HEK293T (cell line): ENCODE measurements at regions not wholly inside any gene's neighbourhood (a gene's known extent, or its start where the extent isn't known, plus 50 kb on each side); places are given as distances from the start of the nearest gene placed in this dataset.

ENCODE experiments used
- ARNT ChIP-seq: fragments of 450-650 bp; IDR thresholded peaks from 2 replicates; pipeline ENCODE4 v1.6.1; 2017; ENCODE audit warnings: mild to moderate bottlenecking
- CTBP1 ChIP-seq: fragments of 450-650 bp; IDR thresholded peaks from 2 replicates; pipeline ENCODE4 v1.6.1; 2016; ENCODE audit warnings: borderline replicate concordance
- FOXA1 ChIP-seq: fragments of 450-650 bp; IDR thresholded peaks from 2 replicates; pipeline ENCODE4 v1.6.1; 2016; ENCODE audit warnings: mild to moderate bottlenecking
- FOXK2 ChIP-seq: fragments of 450-650 bp; IDR thresholded peaks from 2 replicates; pipeline ENCODE4 v1.6.1; 2016; ENCODE audit warnings: mild to moderate bottlenecking
- FOXM1 ChIP-seq: fragments of 450-650 bp; IDR thresholded peaks from 2 replicates; pipeline ENCODE4 v1.6.1; 2017; ENCODE audit warnings: mild to moderate bottlenecking, borderline replicate concordance
- SP1 ChIP-seq: fragments of 450-650 bp; IDR thresholded peaks from 2 replicates; pipeline ENCODE4 v1.6.1; 2017
- SUZ12 ChIP-seq: fragments of 450-650 bp; IDR thresholded peaks from 2 replicates; pipeline ENCODE4 v1.6.1; 2016; ENCODE audit warnings: mild to moderate bottlenecking
- TARDBP ChIP-seq: fragments of 450-650 bp; IDR thresholded peaks from 2 replicates; pipeline ENCODE4 v1.6.1; 2016
- TF ChIP-seq, protein P1 (sequence below): fragments of 450-650 bp; IDR thresholded peaks from 2 replicates; pipeline ENCODE4 v1.6.1; 2016

DNA sequence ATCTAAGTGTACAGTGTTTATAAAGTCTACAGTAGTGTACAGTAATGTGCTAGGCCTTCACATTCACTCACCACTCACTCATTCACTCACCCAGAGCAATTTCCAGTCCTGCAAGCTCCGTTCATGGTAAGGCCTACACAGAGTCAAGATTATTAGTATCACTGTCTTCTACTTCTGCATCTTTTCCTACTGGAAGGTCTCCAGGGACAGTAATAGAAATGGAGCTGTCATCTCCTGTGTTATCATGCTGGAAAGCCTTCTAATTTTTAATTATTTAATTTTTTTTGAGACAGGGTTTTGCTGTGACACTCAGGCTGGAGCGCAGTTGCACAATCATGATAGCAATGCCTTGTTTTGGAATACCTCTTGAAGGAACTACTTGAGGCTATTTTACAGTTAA lies 207.0 kb downstream of the HTR7 start:
- TF ChIP-seq FOXM1 = no peak
- TF ChIP-seq, protein P1, sequence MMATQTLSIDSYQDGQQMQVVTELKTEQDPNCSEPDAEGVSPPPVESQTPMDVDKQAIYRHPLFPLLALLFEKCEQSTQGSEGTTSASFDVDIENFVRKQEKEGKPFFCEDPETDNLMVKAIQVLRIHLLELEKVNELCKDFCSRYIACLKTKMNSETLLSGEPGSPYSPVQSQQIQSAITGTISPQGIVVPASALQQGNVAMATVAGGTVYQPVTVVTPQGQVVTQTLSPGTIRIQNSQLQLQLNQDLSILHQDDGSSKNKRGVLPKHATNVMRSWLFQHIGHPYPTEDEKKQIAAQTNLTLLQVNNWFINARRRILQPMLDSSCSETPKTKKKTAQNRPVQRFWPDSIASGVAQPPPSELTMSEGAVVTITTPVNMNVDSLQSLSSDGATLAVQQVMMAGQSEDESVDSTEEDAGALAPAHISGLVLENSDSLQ = no peak
- no peak for TF ChIP-seq SP1
- TF ChIP-seq FOXK2 = no peak
- TF ChIP-seq CTBP1 = no peak
- no peak for TF ChIP-seq ARNT
- TF ChIP-seq SUZ12 = no peak
- no peak for TF ChIP-seq TARDBP
- TF ChIP-seq FOXA1 = no peak
